ENCODE measurements at regions not wholly inside any gene's neighbourhood (a gene's known extent, or its start where the extent isn't known, plus 50 kb on each side); places are given as distances from the start of the nearest gene placed in this dataset.

DNA sequence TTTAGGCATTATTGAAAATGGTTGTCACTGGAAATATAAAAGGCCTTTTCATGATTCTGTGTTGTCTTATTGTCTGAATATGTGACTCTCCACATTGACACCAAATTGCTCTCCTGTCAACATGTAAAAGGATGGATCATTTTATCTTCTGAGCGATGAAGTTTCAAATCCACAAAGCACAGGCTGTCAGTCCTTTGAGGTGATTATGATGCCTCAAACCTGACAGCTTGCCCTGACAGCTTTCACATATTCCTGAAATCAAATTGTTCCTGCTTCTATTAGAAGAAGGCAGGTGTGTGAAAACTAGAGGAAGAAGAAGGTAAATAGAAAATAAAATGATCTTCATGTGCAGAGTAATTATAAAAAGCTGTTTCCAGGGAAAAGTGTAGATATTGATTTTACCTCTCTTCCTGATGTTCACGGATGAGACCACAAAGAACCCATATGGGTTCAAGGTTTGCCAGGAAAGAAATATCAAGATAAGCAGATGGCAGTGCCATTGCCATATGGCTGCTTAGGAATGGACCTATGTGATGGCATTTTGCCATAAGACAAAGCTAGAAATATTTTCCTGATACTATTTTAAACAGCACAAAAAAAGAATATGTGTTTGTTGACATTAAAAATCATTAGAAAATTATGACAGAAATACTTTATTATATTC is 1006.3 kb upstream of the AGA start:
- 100% methylated on average over 1 of the region's 2 CpGs for whole genome bisulfite sequencing (ENCODE audit: insufficient coverage)

DNA sequence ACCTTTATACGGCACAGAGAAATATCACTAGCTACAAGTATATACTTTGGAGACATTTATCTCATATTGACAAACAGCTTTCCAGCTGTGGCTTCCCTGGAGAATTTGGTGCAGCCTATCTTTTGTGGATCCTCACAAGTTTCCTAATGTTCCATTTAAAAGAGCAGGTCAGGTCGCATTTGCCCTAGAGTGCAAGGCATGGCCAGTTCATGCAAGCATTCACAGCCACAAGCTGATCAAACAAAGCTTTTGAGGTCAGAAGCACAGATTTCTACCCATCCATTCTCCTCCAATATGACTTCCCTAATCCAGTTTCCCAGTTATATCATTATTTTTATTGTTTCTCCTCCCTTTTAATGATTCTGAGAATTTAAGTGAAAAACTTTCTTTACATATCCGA is 1008.4 kb upstream of the AGA start:
- Histone ChIP-seq H3K4me3 (ENCODE audit: low read length) (no peak overlapping the region), H3K9me3 (replicated peaks; ENCODE audit: control insufficient read depth, low read depth, low read length) (no peaks in the 10 kb centered on the region), H3K36me3 (ENCODE audit: control insufficient read depth, insufficient read depth, low read length) (no peaks in the 10 kb centered on the region), H3K4me1 (ENCODE audit: control insufficient read depth, insufficient read depth, low read length) (no peaks in the 10 kb centered on the region), H3K27me3 (ENCODE audit: control insufficient read depth, insufficient read depth, low read length) (no peaks in the 10 kb centered on the region), H3K27ac (ENCODE audit: low read length) (no peak overlapping the region)
- DNase-seq: no peak
- 92% methylated on average over 1 of the region's 3 CpGs for WGBS (ENCODE audit: insufficient coverage)

More for the DNA sequence above, 1006.3 kb upstream of the AGA start:
- Histone ChIP-seq H3K4me1 (ENCODE audit: control insufficient read depth, insufficient read depth, low read length) (no peaks in the 10 kb centered on the region), H3K27ac (ENCODE audit: low read length) (no peak overlapping the region), H3K36me3 (ENCODE audit: control insufficient read depth, insufficient read depth, low read length) (no peaks in the 10 kb centered on the region), H3K27me3 (ENCODE audit: control insufficient read depth, insufficient read depth, low read length) (no peaks in the 10 kb centered on the region), H3K4me3 (ENCODE audit: low read length) (no peak overlapping the region), H3K9me3 (replicated peaks; ENCODE audit: control insufficient read depth, low read depth, low read length) (no peaks in the 10 kb centered on the region)
- DNase-seq: no peak

DNA sequence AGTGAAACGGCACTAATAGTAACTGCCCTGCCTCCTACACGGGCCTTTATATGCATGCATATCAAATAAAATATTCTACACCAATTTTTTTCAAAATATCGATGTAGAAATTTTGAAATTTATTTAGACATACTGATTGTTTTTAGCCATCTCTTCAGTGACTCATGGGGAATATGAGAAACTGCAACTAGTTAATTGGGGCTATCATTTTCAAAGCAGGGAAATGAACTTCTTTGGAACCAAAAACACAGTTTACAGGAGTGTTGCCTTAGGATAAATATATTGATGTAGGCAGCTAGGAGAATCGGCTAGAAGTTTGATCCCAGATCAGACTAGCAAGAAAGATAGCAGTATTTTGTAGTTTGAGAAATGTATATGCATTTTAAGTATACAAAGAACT is 1010.8 kb upstream of the AGA start:
- Histone ChIP-seq H3K4me3 (ENCODE audit: low read length) (no peak overlapping the region), H3K4me1 (ENCODE audit: control insufficient read depth, insufficient read depth, low read length) (no peaks in the 10 kb centered on the region), H3K36me3 (ENCODE audit: control insufficient read depth, insufficient read depth, low read length) (no peaks in the 10 kb centered on the region), H3K27me3 (ENCODE audit: control insufficient read depth, insufficient read depth, low read length) (no peaks in the 10 kb centered on the region), H3K27ac (ENCODE audit: low read length) (no peak overlapping the region), H3K9me3 (replicated peaks; ENCODE audit: control insufficient read depth, low read depth, low read length) (no peaks in the 10 kb centered on the region)
- WGBS (ENCODE audit: insufficient coverage): no CpG with 5 or more reads among the region's 4 CpGs
- DNase-seq: no peak

DNA sequence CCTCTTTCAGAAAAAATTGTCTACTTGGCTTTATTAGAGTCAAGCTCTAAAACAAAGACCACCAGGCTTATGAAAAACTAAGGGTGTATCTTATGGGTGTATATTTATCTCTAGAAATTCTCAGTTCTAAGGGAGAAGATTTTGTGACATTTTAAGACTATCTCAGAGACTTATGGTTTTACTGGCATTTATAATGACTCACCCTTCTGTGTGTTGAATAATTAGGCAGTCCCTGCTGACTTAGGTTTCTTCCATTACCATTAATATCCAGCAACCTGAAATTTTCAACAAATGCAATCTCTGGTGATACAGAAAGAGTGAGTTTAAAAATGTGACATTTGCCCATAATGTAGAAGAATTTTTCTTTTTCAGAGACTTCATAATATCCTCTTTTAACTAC is 1015.0 kb upstream of the AGA start:
- no peaks in the 10 kb centered on the region for H3K36me3 ChIP-seq (ENCODE audit: control insufficient read depth, insufficient read depth, low read length)
- H3K4me1 ChIP-seq (ENCODE audit: control insufficient read depth, insufficient read depth, low read length): no peaks in the 10 kb centered on the region
- no peak for DNase-seq
- H3K4me3 ChIP-seq (ENCODE audit: low read length): no peak overlapping the region
- no peaks in the 10 kb centered on the region for H3K27me3 ChIP-seq (ENCODE audit: control insufficient read depth, insufficient read depth, low read length)
- H3K9me3 ChIP-seq (replicated peaks; ENCODE audit: control insufficient read depth, low read depth, low read length): no peaks in the 10 kb centered on the region
- H3K27ac ChIP-seq (ENCODE audit: low read length): no peak overlapping the region

DNA sequence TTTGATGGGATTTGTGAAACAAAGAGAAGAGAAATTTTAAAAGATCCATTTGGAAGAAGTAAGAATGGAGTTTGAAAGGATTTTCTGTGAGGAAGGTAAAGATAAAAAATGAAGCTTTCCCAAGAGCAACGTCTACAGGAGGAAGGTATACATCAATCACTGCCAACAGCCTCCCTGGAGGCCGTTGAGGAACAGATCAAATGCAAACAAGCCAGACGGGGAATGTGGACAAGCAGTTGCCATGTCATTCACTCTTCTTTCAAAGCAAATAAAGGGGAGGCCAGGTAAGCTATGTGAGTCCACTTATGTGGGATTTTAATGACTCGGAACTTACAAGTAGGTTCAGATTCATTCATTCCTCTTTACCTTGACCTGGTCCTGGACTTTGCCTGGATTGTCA is 1020.5 kb upstream of the AGA start:
- H3K9me3 ChIP-seq (replicated peaks; ENCODE audit: control insufficient read depth, low read depth, low read length): no peaks in the 10 kb centered on the region
- H3K4me1 ChIP-seq (ENCODE audit: control insufficient read depth, insufficient read depth, low read length): no peaks in the 10 kb centered on the region
- H3K27ac ChIP-seq (ENCODE audit: low read length): no peak overlapping the region
- WGBS (ENCODE audit: insufficient coverage): no CpG with 5 or more reads among the region's 4 CpGs
- H3K27me3 ChIP-seq (ENCODE audit: control insufficient read depth, insufficient read depth, low read length): no peaks in the 10 kb centered on the region
- no peak for DNase-seq
- H3K4me3 ChIP-seq (ENCODE audit: low read length): no peak overlapping the region
- no peaks in the 10 kb centered on the region for H3K36me3 ChIP-seq (ENCODE audit: control insufficient read depth, insufficient read depth, low read length)

DNA sequence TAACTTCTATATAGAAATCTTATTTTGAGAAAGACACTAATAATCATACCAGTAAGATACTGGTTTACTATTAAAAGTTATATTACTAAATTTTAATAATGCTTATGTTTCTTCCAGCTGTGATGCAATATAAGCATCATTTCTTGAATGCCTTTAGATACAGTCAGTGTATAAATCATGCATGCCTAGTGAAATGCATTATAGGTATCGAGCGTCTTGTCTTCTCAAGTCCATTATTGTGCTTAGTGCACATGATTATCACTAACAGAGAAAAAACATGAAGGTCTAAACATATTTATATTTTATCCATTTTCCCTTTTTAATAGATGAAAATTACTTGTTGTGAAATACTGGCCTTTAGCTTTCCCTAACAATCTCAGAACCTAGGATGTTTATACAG is 1021.5 kb upstream of the AGA start:
- Histone ChIP-seq H3K9me3 (replicated peaks; ENCODE audit: control insufficient read depth, low read depth, low read length) (no peaks in the 10 kb centered on the region), H3K36me3 (ENCODE audit: control insufficient read depth, insufficient read depth, low read length) (no peaks in the 10 kb centered on the region), H3K4me1 (ENCODE audit: control insufficient read depth, insufficient read depth, low read length) (peaks cover 2% of the 10 kb centered on the region), H3K27ac (ENCODE audit: low read length) (no peak overlapping the region), H3K27me3 (ENCODE audit: control insufficient read depth, insufficient read depth, low read length) (no peaks in the 10 kb centered on the region), H3K4me3 (ENCODE audit: low read length) (no peak overlapping the region)
- no CpG with 5 or more reads among the region's 2 CpGs for WGBS (ENCODE audit: insufficient coverage)
- no peak for DNase-seq

DNA sequence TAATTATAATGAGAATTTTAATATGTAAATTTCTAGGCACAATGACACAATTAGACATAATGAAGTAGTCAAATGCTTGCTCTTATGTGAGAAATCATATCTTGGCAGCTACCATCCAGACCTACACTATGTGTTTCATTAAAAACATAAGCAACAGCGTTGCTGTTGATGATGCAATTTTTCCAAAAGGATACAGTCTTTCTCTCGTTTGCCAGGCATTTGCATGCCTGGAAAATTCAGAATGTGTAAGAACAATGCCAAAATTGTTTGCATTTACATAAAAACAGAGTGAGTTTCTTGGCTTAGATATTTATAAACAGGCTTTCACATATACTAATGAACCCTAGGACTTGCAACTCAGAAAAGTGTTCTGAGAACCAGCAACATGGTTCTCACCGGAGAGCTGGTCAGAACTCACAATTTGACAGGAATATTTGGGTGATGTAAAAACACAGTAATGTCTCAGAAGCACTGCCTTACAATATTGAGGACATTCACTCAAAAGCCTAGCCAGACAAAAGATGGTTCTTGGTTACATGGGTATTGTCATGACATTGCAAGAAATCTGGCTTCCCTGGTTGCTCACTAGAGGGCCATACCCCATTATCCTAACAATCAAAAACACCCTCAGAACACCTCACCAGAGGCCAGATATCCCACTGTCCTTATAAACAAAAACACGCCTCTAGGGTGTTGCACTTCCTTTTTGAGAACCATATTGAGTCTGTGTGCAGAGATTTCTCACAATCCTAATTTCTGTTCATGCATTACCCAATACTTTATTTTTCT is 1029.0 kb upstream of the AGA start:
- H3K27ac ChIP-seq (ENCODE audit: low read length): no peak overlapping the region
- no peaks in the 10 kb centered on the region for H3K9me3 ChIP-seq (replicated peaks; ENCODE audit: control insufficient read depth, low read depth, low read length)

DNA sequence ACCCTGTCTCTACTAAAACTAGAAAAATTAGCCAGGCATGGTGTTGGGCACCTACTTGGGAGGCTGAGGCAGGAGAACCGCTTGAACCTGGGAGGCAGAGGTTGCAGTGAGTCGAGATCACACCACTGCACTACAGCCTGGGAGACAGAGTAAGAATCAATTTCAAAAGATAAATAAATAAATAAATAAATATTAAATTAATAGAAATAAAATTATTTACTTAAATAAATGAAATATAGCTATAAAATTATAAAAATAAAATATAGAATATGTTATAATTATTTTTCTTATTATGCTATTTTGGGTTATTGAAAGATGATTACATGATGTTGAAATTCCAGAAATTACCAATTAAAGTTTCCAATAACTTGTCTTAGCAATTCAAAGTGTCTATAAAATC is 1029.8 kb upstream of the AGA start:
- H3K36me3 ChIP-seq (ENCODE audit: control insufficient read depth, insufficient read depth, low read length): no peaks in the 10 kb centered on the region
- H3K4me1 ChIP-seq (ENCODE audit: control insufficient read depth, insufficient read depth, low read length): peaks cover 2% of the 10 kb centered on the region
- H3K27me3 ChIP-seq (ENCODE audit: control insufficient read depth, insufficient read depth, low read length): no peaks in the 10 kb centered on the region
- no peak for DNase-seq
- H3K4me3 ChIP-seq (ENCODE audit: low read length): no peak overlapping the region
- H3K9me3 ChIP-seq (replicated peaks; ENCODE audit: control insufficient read depth, low read depth, low read length): no peaks in the 10 kb centered on the region
- H3K27ac ChIP-seq (ENCODE audit: low read length): no peak overlapping the region
- no CpG with 5 or more reads among the region's 2 CpGs for WGBS (ENCODE audit: insufficient coverage)

More for the DNA sequence above, 1029.0 kb upstream of the AGA start:
- Histone ChIP-seq H3K4me1 (ENCODE audit: control insufficient read depth, insufficient read depth, low read length) (peaks cover 2% of the 10 kb centered on the region), H3K4me3 (ENCODE audit: low read length) (no peak overlapping the region), H3K27me3 (ENCODE audit: control insufficient read depth, insufficient read depth, low read length) (no peaks in the 10 kb centered on the region), H3K36me3 (ENCODE audit: control insufficient read depth, insufficient read depth, low read length) (no peaks in the 10 kb centered on the region)
- WGBS (ENCODE audit: insufficient coverage): no CpG with 5 or more reads among the region's 4 CpGs
- DNase-seq: peak; percentile 39

DNA sequence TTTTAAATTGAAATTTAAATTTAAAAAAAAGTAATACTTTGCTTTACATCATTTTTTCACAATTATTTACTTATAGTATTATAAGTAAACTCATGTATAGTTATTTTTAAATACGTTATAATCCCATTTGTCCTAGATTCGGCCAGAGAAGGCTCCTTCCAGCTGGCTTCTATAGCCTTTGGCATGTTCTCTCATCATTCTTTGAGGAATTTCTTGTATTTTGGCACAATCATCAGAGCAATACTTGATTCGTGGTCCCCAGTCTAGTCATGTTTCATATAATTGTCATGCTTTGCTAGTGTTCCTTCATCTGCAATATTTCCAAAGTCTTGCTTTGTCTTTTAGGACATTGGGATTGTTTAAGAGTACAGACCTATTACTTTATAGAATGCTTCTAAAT is 1037.9 kb upstream of the AGA start:
- Histone ChIP-seq H3K4me3 (ENCODE audit: low read length) (no peak overlapping the region), H3K36me3 (ENCODE audit: control insufficient read depth, insufficient read depth, low read length) (no peaks in the 10 kb centered on the region), H3K9me3 (replicated peaks; ENCODE audit: control insufficient read depth, low read depth, low read length) (no peaks in the 10 kb centered on the region), H3K4me1 (ENCODE audit: control insufficient read depth, insufficient read depth, low read length) (no peaks in the 10 kb centered on the region), H3K27me3 (ENCODE audit: control insufficient read depth, insufficient read depth, low read length) (no peaks in the 10 kb centered on the region), H3K27ac (ENCODE audit: low read length) (no peak overlapping the region)
- 0% methylated on average over 1 of the region's 3 CpGs for WGBS (ENCODE audit: insufficient coverage)
- peak; percentile 82 for DNase-seq

DNA sequence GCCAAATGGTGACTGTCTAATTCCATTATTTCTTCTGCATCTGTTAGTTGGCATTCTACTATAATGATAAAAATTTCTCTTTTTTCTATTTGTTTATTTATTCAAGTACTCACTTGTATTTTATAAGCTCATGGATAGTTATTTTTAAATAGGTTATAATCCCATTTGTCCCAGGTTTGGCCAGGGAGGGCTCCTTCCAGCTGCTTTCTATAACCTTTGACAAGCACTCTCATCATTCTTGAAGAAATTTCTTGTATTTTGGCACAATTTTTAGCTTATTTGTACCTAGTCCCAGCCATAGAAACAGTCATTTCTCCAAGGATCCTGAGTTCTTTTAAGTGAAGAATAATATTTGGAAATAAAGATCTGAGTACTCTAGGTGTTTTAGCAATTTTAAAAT is 1038.6 kb upstream of the AGA start:
- no peaks in the 10 kb centered on the region for H3K36me3 ChIP-seq (ENCODE audit: control insufficient read depth, insufficient read depth, low read length)
- no peak overlapping the region for H3K27ac ChIP-seq (ENCODE audit: low read length)
- no peak overlapping the region for H3K4me3 ChIP-seq (ENCODE audit: low read length)
- H3K9me3 ChIP-seq (replicated peaks; ENCODE audit: control insufficient read depth, low read depth, low read length): no peaks in the 10 kb centered on the region
- H3K27me3 ChIP-seq (ENCODE audit: control insufficient read depth, insufficient read depth, low read length): no peaks in the 10 kb centered on the region
- no peaks in the 10 kb centered on the region for H3K4me1 ChIP-seq (ENCODE audit: control insufficient read depth, insufficient read depth, low read length)
- peak; percentile 68 for DNase-seq

Data from muscle of leg (tissue), 3 donors.